HL-60 (cell line): ENCODE measurements at regions not wholly inside any gene's neighbourhood (a gene's known extent, or its start where the extent isn't known, plus 50 kb on each side); places are given as distances from the start of the nearest gene placed in this dataset.

Experiments
- CTCF ChIP-seq: IDR thresholded peaks from one replicate; pipeline ENCODE4 v1.5.1; 2011; ENCODE audit warnings: low read length, control low read depth, inconsistent platforms; ENCODE audit not compliant: insufficient read depth
- GABPA ChIP-seq: IDR thresholded peaks from 2 replicates; pipeline ENCODE4 v1.6.1; 2012; ENCODE audit warnings: low read depth
- POLR2AphosphoS5 ChIP-seq: IDR thresholded peaks from 2 replicates; pipeline ENCODE4 v1.6.1; 2012; ENCODE audit warnings: low read depth
- REST ChIP-seq: IDR thresholded peaks from 2 replicates; pipeline ENCODE4 v1.6.1; 2012; ENCODE audit warnings: low read depth; ENCODE audit not compliant: insufficient replicate concordance
- SPI1 ChIP-seq: IDR thresholded peaks from 2 replicates; pipeline ENCODE4 v1.6.1; 2012; ENCODE audit warnings: low read depth, mild to moderate bottlenecking, borderline replicate concordance

- TF ChIP-seq CTCF: no peak
- no peak for TF ChIP-seq POLR2AphosphoS5
- TF ChIP-seq REST: no peak
- no peak for TF ChIP-seq GABPA
- TF ChIP-seq SPI1: no peak
These were observed 491.0 kb downstream of the ETNK1 start for GRCh38 chr12:23115984-23116383.
